ELF-1 (cell line): ENCODE measurements at regions not wholly inside any gene's neighbourhood (a gene's known extent, or its start where the extent isn't known, plus 50 kb on each side); places are given as distances from the start of the nearest gene placed in this dataset.
A peak's percentile ranks its signal among the peaks of the same experiment; 100 is the strongest.
"Not testable (repeated sequence)": the region's sequence is repeated elsewhere in the genome, so short reads cannot be mapped to it uniquely, and the experiment has no call there.

Experiments
- DNase-seq: peaks from one replicate; pipeline ENCODE4 v3.0.0-alpha.2; 2016; ENCODE audit warnings: low read depth, low spot score

DNA sequence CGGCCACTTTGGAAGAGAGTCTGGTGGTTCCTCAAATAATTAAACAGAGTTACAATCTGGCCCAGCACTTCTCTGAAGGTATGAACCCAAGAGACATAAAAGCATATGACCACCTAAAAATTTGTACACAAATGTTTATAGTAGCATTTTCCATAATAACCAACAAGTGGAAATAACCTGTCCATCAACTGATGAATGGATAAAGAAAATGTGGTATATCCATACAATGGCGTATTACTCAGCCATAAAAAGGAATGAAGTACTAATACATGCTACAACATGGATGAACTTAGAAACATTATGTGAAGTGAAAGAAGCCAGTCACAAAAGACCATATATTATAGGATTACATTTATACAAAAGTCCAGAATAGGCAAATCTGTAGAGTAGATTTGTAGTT, 76.0 kb upstream of the RGPD5 start:
- DNase-seq: no peak

- no peak for DNase-seq
Observed at GRCh38 chr2:109719871-109720270, 74.2 kb upstream of the RGPD5 start.

DNA sequence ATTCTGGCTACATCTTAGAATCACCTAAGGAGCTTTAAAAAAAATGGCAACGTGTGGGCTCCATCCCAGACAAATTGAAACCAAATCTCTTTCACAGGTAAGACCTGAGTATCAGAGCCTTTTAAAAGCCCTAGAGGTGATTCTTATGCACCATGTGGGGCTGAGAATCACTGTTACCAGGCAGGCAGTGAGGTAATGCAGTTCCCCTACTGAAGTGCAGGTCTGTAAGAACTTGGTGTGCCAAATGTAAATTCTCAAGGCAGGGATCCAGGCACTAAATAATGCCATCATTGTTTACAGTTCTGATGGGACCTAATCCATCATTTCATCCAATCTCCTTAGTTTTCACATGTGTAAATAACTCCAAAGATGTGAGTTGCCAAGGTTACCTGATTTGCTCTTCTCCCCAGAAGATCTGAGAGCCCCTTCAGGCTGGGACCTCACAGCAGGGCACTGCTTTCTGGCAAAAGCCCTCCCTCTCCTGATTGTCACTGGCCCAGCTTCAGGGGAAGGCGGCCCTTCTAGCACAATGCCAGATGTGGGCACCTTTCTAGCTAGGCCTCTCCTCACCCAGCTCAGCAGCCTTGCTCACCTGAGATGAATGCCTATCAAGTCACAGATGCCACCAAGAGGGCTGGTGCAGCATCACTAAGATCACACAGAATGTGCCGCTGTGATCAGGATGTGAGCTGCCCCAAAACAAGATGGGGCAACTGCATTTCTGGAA, 73.6 kb upstream of the RGPD5 start:
- no peak for DNase-seq

- DNase-seq: no peak
Observed at GRCh38 chr2:109721135-109721534, 73.0 kb upstream of the RGPD5 start.

- no peak for DNase-seq
Observed at GRCh38 chr2:109721626-109722025, 72.5 kb upstream of the RGPD5 start.

DNA sequence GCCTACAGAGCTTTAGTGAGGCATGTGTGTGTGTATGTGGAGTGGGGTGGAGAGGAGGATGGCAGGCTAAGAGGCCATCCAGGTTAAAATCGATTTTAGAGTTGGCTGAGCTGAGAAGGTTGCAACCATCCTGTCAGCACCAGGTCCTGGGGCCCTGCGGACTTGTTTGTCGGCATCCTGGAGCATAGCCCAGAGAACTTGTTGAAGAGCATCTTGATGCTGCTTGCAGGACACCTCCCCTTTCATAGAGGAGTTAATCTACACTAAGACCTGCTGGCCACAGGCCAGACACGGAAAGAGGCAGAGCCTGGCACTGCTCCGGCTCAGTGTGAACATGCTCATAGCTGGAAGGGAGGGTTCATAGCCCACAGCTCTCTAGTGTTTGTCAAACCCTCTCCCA, 72.1 kb upstream of the RGPD5 start:
- no peak for DNase-seq

- not testable (repeated sequence) for DNase-seq
Observed at GRCh38 chr2:109722640-109723039, 71.5 kb upstream of the RGPD5 start.

DNA sequence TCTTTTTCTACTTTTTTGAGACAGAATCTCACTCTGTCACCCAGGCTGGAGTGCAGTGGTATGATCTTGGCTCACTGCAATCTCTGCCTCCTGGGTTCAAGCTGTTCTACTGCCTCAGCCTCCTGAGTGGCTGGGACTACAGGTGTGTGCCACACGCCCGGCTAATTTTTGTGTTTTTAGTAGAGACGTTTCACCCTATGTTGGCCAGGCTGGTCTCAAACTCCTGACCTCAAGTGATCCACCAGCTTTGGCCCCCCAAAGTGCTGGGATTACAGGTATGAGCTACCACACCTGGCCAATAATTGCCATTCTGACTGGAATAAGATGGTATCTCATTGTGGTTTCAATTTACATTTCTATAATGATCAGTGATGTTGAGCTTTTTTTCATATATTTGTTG, 71.0 kb upstream of the RGPD5 start:
- not testable (repeated sequence) for DNase-seq

- DNase-seq: no peak
Observed at GRCh38 chr2:109724533-109725460, 69.3 kb upstream of the RGPD5 start.

GRCh38 chr2:109726379-109727270, 67.5 kb upstream of the RGPD5 start:
- no peak for DNase-seq

GRCh38 chr2:109727929-109728447, 66.1 kb upstream of the RGPD5 start:
- DNase-seq: no peak

- DNase-seq: not testable (repeated sequence)
Observed at GRCh38 chr2:109733746-109734145, 60.4 kb upstream of the RGPD5 start.

GRCh38 chr2:109736177-109736827, 57.8 kb upstream of the RGPD5 start:
- DNase-seq: peak; percentile 53
